ENCODE measurements at regions not wholly inside any gene's neighbourhood (a gene's known extent, or its start where the extent isn't known, plus 50 kb on each side); places are given as distances from the start of the nearest gene placed in this dataset.

DNA sequence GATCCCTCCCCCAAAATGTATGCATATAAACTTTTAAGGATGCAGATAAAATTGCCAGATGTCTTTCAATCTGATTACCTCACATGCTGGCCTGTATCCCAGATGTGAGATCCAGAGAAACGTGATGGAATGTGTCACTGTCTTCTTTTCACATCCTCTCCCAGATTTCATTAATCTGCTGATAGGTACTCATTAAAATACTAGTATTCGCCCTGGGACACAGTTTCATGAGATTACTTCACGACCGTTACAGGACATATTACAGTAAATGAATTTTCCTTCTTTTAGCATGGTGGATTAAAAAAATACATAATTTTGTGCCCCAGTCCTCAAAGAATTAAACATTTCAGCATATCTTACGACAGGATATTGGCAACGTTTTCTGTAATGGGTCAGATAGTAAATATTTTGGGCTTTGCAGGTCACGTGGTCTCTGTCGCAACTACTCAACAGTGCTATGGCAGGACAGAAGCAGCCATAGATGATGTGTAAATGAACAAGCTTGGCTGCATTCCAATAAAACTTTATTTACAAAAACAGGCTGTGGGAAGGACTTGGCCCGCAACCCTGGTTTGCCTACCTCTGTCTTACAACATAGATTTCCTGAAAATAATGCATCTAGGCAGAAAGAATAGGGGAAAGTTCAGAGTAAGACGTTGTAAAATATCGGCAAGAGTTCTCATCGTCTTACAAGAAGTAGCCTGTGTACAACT is 156.0 kb upstream of the DIO3 start:
- TF ChIP-seq, protein P1, sequence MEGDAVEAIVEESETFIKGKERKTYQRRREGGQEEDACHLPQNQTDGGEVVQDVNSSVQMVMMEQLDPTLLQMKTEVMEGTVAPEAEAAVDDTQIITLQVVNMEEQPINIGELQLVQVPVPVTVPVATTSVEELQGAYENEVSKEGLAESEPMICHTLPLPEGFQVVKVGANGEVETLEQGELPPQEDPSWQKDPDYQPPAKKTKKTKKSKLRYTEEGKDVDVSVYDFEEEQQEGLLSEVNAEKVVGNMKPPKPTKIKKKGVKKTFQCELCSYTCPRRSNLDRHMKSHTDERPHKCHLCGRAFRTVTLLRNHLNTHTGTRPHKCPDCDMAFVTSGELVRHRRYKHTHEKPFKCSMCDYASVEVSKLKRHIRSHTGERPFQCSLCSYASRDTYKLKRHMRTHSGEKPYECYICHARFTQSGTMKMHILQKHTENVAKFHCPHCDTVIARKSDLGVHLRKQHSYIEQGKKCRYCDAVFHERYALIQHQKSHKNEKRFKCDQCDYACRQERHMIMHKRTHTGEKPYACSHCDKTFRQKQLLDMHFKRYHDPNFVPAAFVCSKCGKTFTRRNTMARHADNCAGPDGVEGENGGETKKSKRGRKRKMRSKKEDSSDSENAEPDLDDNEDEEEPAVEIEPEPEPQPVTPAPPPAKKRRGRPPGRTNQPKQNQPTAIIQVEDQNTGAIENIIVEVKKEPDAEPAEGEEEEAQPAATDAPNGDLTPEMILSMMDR (IDR thresholded peaks at IDR 0.05) = no peak
- CTCF ChIA-PET = no interaction called here
- no peak for DNase-seq
- ATAC-seq = no peak
- POLR2A ChIA-PET = no interaction called here
- no peak overlapping the region for H3K4me3 Mint-ChIP-seq
- no peaks in the 10 kb centered on the region for H3K36me3 Mint-ChIP-seq (ENCODE audit: low read depth)
- no peak overlapping the region for H3K27ac Mint-ChIP-seq
- no peaks in the 10 kb centered on the region for H3K9me3 Mint-ChIP-seq
- peaks cover 37% of the 10 kb centered on the region for H3K27me3 Mint-ChIP-seq
- peaks cover 7% of the 10 kb centered on the region for H3K4me1 Mint-ChIP-seq (ENCODE audit: low read depth)
- intact Hi-C loops (cut with micrococcal nuclease) = no loop called here

DNA sequence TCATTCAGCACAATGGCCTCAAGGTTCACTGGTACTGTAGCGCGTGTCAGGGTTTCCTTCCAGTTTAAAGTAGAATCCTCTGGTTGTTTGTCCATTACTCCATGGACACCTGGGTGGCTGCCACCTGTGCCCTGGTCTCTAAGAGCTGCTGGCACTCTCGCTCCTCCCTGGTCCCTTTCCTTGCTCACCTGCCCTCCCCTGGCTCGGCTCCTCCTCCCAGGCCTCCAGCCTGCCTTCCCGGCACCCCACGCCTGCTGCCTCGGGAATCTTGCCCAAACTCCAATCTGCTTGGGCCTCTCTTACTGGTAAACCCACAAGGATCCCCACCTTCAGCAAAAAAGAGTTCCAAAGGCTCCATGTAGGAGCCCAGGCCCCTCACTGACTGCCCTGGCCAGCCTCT is 154.4 kb upstream of the DIO3 start:
- H3K4me1 Mint-ChIP-seq (ENCODE audit: low read depth) = no peaks in the 10 kb centered on the region
- intact Hi-C loops (cut with micrococcal nuclease) = no loop called here
- H3K4me3 Mint-ChIP-seq = no peak overlapping the region
- POLR2A ChIA-PET = no interaction called here
- ATAC-seq (no peak), DNase-seq (no peak)
- no peaks in the 10 kb centered on the region for H3K36me3 Mint-ChIP-seq (ENCODE audit: low read depth)
- H3K27ac Mint-ChIP-seq = no peak overlapping the region
- peaks cover 31% of the 10 kb centered on the region for H3K27me3 Mint-ChIP-seq
- TF ChIP-seq, protein P1 (IDR thresholded peaks at IDR 0.05) = no peak
- H3K9me3 Mint-ChIP-seq = no peaks in the 10 kb centered on the region
- CTCF ChIA-PET = no interaction called here

DNA sequence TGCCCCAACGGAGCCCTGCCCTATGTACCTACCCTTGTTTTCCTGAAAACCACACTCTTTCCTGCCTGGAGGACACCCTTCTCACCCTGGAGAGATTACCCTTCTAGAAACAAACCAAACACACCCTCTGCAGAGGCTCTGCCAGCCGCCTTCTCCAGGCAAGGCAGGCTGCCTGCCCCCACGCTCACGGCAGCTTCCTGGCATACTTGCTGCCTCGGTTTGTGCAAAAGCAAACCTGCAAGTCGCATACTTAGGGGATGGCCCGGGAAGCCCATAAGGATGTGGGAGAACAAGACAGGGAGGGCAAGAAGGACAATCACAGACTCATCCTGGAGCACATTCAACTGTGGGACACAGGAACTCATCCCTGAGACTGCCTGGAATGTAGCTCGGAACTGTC is 154.0 kb upstream of the DIO3 start:
- H3K9me3 Mint-ChIP-seq = no peaks in the 10 kb centered on the region
- TF ChIP-seq, protein P1 (IDR thresholded peaks at IDR 0.05) = no peak
- no peaks in the 10 kb centered on the region for H3K4me1 Mint-ChIP-seq (ENCODE audit: low read depth)
- peaks cover 31% of the 10 kb centered on the region for H3K27me3 Mint-ChIP-seq
- no peak overlapping the region for H3K27ac Mint-ChIP-seq
- CTCF ChIA-PET = no interaction called here
- no peaks in the 10 kb centered on the region for H3K36me3 Mint-ChIP-seq (ENCODE audit: low read depth)
- no peak overlapping the region for H3K4me3 Mint-ChIP-seq
- DNase-seq = no peak
- POLR2A ChIA-PET = no interaction called here
- no peak for ATAC-seq
- intact Hi-C loops (cut with micrococcal nuclease) = no loop called here

DNA sequence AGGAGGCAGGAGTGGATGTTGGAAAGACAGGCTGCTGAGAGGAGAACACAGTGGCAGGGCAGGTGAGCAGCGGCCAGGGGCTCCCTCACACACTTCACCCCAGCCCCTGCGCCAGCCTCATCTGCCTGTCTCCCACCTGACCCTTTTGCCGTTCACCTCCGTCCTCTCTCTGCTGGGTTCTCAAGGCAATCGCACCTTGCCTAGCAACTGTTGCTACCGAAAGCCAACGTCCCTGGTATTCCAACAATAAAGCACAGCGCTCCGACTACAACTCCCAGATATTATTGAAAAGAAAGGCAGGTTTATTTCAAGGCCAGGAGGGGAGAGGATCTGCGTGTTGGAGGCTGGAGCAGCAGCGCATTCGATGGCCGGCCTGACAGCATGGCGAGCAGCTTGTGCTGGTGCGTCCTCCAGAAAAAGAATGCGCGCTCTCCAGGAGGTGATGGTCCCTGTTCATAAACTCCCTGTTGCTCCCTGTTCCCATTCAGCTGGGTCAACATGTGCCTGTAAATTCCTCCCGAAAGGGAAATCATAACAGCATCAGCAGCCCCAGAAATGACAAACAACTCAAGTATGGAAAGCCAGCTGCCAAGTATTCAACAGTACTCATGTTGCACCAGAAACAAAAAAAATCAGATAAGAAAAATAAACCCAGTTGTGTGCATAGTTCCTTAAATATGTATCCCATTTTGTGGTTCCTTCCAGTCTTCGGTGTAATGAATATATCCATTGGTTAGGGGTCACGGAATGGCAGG is 153.0 kb upstream of the DIO3 start:
- CTCF ChIA-PET = no interaction called here
- Mint-ChIP-seq H3K27ac (no peak overlapping the region), H3K9me3 (no peaks in the 10 kb centered on the region), H3K27me3 (peaks cover 29% of the 10 kb centered on the region), H3K4me3 (no peak overlapping the region), H3K4me1 (ENCODE audit: low read depth) (no peaks in the 10 kb centered on the region), H3K36me3 (ENCODE audit: low read depth) (no peaks in the 10 kb centered on the region)
- DNase-seq (no peak), ATAC-seq (no peak)
- POLR2A ChIA-PET = no interaction called here
- intact Hi-C loops (cut with micrococcal nuclease) = no loop called here
- TF ChIP-seq, protein P1 (IDR thresholded peaks at IDR 0.05) = no peak

DNA sequence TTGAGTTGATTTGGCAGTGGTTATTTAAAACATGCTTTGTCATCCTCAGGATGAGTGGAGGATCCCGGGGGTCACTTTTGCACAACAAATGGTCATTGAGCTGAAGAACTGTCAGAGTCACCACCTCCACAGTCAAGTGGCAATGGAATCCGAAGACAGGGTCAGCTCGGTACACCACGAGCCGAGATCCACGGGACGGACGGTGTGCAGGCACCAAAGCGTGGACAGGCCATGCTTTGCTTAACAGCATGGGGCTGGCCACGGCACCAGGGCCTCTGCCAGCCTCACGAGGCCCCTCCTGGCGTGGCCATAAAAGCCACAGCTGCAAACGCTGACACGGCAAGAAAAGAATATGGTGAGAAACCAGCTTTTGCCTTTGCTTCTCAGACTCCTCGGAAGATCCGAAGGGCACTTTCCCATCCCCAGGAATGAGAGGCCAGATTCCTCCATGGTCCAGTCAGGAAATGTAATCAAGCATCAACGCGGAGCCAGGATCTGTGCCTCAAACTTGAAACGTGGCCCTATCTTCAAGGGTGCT is 152.2 kb upstream of the DIO3 start:
- DNase-seq = no peak
- TF ChIP-seq, protein P1 (IDR thresholded peaks at IDR 0.05) = no peak
- H3K4me1 Mint-ChIP-seq (ENCODE audit: low read depth) = no peaks in the 10 kb centered on the region
- CTCF ChIA-PET = no interaction called here
- POLR2A ChIA-PET = no interaction called here
- H3K36me3 Mint-ChIP-seq (ENCODE audit: low read depth) = no peaks in the 10 kb centered on the region
- peaks cover 28% of the 10 kb centered on the region for H3K27me3 Mint-ChIP-seq
- intact Hi-C loops (cut with micrococcal nuclease) = no loop called here
- H3K27ac Mint-ChIP-seq = no peak overlapping the region
- no peak overlapping the region for H3K4me3 Mint-ChIP-seq
- ATAC-seq = no peak
- H3K9me3 Mint-ChIP-seq = no peaks in the 10 kb centered on the region
